ENCODE measurements at regions not wholly inside any gene's neighbourhood (a gene's known extent, or its start where the extent isn't known, plus 50 kb on each side); places are given as distances from the start of the nearest gene placed in this dataset.

DNA sequence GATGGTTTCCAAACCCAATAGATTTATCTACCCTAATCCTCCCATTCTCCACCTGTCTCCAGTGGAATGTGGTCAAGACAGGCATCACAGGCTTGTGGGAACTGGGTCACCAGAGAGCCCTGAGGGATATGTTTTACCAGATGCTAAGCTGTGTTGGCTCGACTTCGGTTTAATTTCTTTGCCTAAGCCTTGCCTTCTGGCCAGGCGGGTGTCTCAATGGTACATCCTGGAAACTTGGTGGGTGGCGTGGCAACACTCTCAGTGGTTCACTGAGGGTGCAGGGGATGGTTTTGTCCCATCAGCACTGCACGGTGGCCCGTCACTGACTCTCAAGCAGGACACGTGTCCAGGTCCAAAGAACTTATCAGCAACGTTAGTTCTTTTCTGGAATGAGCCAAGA, 192.2 kb downstream of the TENT4A start:
- H3K9me3 ChIP-seq (replicated peaks in 1 of 2; ENCODE audit: control insufficient read depth in 1 of 2, insufficient read depth in 1 of 2, low read length in 2 of 2) = peaks cover 0 to 7% of the 10 kb centered on the region in 2 donors
- H3K9ac ChIP-seq (ENCODE audit: insufficient read depth, low read length, poor library complexity, severe bottlenecking) = no peak overlapping the region
- H3K27ac Mint-ChIP-seq = no peak overlapping the region
- H3K27me3 ChIP-seq (ENCODE audit: control insufficient read depth in 2 of 2, insufficient read depth in 2 of 2, low read length in 2 of 2) = no peaks in the 10 kb centered on the region
- H3K27me3 Mint-ChIP-seq (ENCODE audit: low read depth in 3 of 3) = peaks cover 0 to 1% (median 0%) of the 10 kb centered on the region in 3 donors
- no peaks in the 10 kb centered on the region for H3K4me1 Mint-ChIP-seq
- H3K4me3 Mint-ChIP-seq = no peak overlapping the region
- H4K20me1 ChIP-seq (ENCODE audit: insufficient read depth, low read length) = no peaks in the 10 kb centered on the region
- no peak overlapping the region for H3K4me3 ChIP-seq (replicated peaks in 1 of 3; ENCODE audit: low read depth in 2 of 3, low read length in 3 of 3)
- H3K36me3 Mint-ChIP-seq = no peaks in the 10 kb centered on the region
- no peak overlapping the region for H3K4me2 ChIP-seq (replicated peaks; ENCODE audit: extremely low read depth, low read length, poor library complexity, severe bottlenecking)
- intact Hi-C loops (cut with micrococcal nuclease) = no loop called here
- H3K27ac ChIP-seq (ENCODE audit: low read depth in 1 of 2, low read length in 2 of 2) = no peak overlapping the region
- DNase-seq = no peak
- no peaks in the 10 kb centered on the region for H3K4me1 ChIP-seq (ENCODE audit: control insufficient read depth in 1 of 2, insufficient read depth in 2 of 2, low read length in 2 of 2)
- 82% methylated on average over 8 of the region's 8 CpGs for WGBS (ENCODE audit: insufficient coverage)
- H3K36me3 ChIP-seq (replicated peaks in 1 of 2; ENCODE audit: control insufficient read depth in 1 of 2, insufficient read depth in 2 of 2, low read length in 2 of 2) = no peaks in the 10 kb centered on the region
- H2AFZ ChIP-seq (ENCODE audit: insufficient read depth, low read depth, low read length, poor library complexity, severe bottlenecking) = no peak overlapping the region
- H3K79me2 ChIP-seq (ENCODE audit: insufficient read depth, low read length) = no peaks in the 10 kb centered on the region
- TF ChIP-seq, protein P1, sequence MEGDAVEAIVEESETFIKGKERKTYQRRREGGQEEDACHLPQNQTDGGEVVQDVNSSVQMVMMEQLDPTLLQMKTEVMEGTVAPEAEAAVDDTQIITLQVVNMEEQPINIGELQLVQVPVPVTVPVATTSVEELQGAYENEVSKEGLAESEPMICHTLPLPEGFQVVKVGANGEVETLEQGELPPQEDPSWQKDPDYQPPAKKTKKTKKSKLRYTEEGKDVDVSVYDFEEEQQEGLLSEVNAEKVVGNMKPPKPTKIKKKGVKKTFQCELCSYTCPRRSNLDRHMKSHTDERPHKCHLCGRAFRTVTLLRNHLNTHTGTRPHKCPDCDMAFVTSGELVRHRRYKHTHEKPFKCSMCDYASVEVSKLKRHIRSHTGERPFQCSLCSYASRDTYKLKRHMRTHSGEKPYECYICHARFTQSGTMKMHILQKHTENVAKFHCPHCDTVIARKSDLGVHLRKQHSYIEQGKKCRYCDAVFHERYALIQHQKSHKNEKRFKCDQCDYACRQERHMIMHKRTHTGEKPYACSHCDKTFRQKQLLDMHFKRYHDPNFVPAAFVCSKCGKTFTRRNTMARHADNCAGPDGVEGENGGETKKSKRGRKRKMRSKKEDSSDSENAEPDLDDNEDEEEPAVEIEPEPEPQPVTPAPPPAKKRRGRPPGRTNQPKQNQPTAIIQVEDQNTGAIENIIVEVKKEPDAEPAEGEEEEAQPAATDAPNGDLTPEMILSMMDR (IDR thresholded peaks at IDR 0.05) = no peak
- H3K9me3 Mint-ChIP-seq = peaks cover 0 to 20% (median 4%) of the 10 kb centered on the region in 7 donors

DNA sequence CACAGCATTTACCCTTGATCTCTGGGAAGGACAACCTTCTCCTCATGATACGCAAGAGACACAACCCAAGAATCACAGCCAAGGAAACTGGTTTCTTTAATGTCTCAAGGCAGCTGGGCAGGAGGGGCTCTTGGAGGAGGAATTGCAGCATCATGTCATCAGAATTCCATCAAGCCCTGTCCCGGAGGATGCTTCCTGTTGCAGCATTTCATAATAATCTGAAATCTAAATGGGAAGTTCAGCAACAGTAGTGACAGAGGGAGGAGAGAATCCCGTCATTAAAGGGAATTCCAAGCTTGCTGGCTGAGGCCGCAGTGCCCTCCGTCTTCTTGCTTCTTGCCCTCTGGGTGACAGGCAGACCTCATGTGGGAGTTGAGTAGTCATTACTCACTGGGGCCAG, 192.7 kb downstream of the TENT4A start:
- Histone ChIP-seq H3K9ac (ENCODE audit: insufficient read depth, low read length, poor library complexity, severe bottlenecking) (no peak overlapping the region), H3K9me3 (replicated peaks in 1 of 2; ENCODE audit: control insufficient read depth in 1 of 2, insufficient read depth in 1 of 2, low read length in 2 of 2) (peaks cover 0 to 7% of the 10 kb centered on the region in 2 donors), H4K20me1 (ENCODE audit: insufficient read depth, low read length) (no peaks in the 10 kb centered on the region), H3K4me1 (ENCODE audit: control insufficient read depth in 1 of 2, insufficient read depth in 2 of 2, low read length in 2 of 2) (no peaks in the 10 kb centered on the region), H3K4me2 (replicated peaks; ENCODE audit: extremely low read depth, low read length, poor library complexity, severe bottlenecking) (no peak overlapping the region), H3K4me3 (replicated peaks in 1 of 3; ENCODE audit: low read depth in 2 of 3, low read length in 3 of 3) (no peak overlapping the region), H3K27ac (ENCODE audit: low read depth in 1 of 2, low read length in 2 of 2) (no peak overlapping the region), H3K79me2 (ENCODE audit: insufficient read depth, low read length) (no peaks in the 10 kb centered on the region), H2AFZ (ENCODE audit: insufficient read depth, low read depth, low read length, poor library complexity, severe bottlenecking) (no peak overlapping the region), H3K27me3 (ENCODE audit: control insufficient read depth in 2 of 2, insufficient read depth in 2 of 2, low read length in 2 of 2) (no peaks in the 10 kb centered on the region), H3K36me3 (replicated peaks in 1 of 2; ENCODE audit: control insufficient read depth in 1 of 2, insufficient read depth in 2 of 2, low read length in 2 of 2) (no peaks in the 10 kb centered on the region)
- Mint-ChIP-seq H3K9me3 (peaks cover 0 to 20% (median 4%) of the 10 kb centered on the region in 7 donors), H3K27ac (no peak overlapping the region), H3K4me1 (no peaks in the 10 kb centered on the region), H3K4me3 (no peak overlapping the region), H3K27me3 (ENCODE audit: low read depth in 3 of 3) (peaks cover 0 to 1% (median 0%) of the 10 kb centered on the region in 3 donors), H3K36me3 (no peaks in the 10 kb centered on the region)
- TF ChIP-seq, protein P1 (IDR thresholded peaks at IDR 0.05) = no peak
- 85% methylated on average over 4 of the region's 5 CpGs for WGBS (ENCODE audit: insufficient coverage)
- intact Hi-C loops (cut with micrococcal nuclease) = no loop called here
- no peak for DNase-seq
